GM19043 (cell line): ENCODE measurements at regions not wholly inside any gene's neighbourhood (a gene's known extent, or its start where the extent isn't known, plus 50 kb on each side); places are given as distances from the start of the nearest gene placed in this dataset.
A peak's percentile ranks its signal among the peaks of the same experiment; 100 is the strongest.
"Not testable (repeated sequence)": the region's sequence is repeated elsewhere in the genome, so short reads cannot be mapped to it uniquely, and the experiment has no call there.

ENCODE experiments used
- ATAC-seq: cut with Tn5 transposase; IDR thresholded peaks from one replicate; pipeline ENCODE4 v1.9.1; 2021; ENCODE audit warnings: low read depth; ENCODE audit not compliant: unreplicated experiment

DNA sequence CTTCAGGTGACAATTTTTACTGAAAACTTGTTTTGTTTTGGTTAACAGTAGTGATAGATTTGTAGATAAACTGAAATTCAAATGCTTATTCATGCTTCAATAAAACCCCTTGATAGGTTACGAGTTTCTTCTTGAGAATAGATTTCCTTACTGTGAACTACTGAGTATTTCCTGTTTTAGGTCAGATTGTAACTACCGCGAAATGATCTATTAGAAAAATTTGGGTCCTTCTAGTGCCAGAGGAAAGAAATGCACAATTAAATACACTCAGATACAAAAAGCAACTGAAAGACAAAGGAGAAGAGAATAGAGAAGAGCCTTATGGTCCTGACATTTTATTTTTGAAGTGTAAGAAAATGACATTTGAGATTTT lies 251.7 kb upstream of the TBL1XR1 start:
- ATAC-seq: peak; percentile 30

DNA sequence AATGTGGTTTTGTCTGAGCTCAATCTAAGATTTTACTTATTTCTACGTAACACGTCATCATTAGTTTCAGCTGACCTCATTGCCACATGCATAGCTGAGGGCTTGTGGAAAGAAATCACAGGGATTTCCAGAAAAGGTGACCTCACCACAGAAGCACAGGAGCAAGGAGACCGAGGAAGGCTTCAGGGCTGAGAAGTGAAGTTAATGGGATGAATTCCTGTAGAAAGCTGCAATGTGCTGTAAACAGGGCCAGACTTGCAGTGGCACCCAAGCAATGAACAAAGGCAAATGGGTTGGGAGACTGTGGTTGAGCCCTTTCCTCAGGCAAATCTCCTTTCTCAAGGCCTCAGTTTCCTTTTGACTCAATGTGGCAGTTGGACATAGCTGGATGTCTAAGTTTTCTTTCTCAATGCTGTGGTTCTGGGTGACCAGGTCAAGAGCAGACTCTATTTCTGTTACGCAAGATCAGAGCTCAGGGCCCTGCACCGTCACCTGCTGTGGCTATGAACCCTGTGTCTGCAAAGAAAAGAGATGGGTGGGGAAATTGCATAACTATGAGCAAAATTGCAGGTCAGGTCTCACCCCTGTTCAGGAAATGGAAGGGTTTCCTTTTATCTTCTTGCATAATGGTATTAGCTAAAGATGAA lies 252.2 kb upstream of the TBL1XR1 start:
- peak; percentile 89 for ATAC-seq

DNA sequence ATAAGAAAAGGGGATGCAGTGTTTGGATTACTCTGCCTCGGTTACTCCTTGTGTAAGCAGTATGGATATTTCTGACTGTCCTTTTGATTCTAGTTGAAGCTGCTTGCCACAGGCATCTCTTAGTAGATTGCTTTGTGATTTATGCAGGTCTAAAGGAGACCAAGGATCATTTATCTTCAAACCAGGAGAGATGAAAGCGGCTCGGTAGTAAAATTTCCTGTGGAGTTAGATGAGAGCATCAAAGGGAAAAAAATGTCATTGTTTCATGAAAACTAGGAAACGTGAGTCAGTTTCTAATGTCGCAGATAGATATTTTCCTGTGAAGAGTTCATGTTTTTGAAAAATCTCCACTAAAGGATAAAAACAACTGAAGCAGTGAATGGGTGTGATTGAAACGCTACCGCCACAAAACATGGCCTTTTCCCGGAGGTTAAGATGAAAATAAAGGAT lies 254.0 kb upstream of the TBL1XR1 start:
- no peak for ATAC-seq

DNA sequence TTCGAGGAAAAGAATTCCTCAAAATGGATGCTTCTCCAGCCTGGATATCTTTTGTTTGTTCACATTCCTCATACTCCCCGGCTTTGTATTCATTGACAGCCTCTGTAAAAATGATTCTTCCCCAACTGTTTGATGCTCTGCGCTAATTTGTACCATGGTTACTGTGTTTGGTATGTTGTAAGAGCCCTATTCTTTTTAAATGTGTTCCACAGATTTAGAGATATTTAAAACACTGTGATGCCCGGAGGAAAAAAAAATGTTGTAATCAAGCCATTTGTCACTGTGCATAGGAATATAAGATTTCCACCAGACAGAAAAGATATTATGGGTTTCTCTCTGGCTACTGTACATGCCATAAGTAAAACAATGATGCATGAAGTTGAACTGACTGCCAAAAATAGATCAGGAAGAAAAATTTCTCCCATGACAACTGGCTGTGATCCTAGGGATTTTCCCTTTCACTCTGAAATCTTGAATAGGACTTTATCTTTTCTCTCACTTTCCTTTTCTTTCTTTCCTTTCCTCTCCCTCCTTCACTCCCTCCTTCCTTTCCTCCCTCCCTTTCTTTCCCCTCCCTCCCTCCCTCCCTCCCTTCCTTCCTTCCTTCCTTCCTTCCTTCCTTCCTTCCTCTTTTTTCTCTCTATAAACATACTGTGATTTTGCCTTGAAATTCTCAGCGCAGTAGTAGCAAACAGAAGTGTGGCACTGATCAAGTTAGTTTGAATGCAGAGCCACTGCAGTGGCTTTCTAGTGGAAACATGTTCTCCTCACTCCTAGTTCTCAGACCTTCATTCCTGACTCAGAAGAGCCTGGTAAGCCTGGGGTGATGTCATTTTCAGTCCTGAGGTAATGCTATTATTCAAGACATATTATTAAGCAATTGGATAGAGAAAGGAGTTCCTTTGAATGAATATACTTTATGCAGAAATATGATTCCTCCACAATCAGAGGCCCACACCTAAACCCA lies 254.9 kb upstream of the TBL1XR1 start:
- no peak for ATAC-seq

DNA sequence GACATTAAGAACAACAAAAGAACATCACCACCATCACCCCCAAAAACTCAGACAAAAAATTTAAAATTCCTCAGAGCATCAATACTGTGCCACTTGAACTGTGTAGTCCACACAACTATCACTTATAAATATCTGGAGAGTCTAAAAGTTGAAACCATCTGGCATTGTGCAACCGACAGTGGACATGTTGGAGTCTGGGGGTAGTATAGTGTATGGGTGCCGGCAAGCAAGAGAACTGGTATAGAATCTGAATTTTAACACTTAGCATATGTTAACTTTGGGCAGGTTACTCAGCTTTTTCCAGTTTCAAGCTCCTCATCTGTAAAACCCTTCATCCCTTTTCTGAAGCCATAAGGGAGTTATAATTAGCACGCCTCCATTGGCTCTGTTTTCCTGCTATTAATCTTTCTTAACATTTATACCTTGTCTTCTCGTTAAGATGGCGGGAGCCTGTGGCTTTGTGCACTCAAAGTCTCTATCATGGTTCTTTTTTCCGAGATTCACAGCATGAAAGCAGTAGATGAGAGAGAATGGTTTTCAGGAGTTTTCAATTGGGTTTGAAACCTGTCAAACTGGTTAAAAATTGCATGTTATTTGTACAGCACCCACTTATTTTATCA lies 255.7 kb upstream of the TBL1XR1 start:
- no peak for ATAC-seq

DNA sequence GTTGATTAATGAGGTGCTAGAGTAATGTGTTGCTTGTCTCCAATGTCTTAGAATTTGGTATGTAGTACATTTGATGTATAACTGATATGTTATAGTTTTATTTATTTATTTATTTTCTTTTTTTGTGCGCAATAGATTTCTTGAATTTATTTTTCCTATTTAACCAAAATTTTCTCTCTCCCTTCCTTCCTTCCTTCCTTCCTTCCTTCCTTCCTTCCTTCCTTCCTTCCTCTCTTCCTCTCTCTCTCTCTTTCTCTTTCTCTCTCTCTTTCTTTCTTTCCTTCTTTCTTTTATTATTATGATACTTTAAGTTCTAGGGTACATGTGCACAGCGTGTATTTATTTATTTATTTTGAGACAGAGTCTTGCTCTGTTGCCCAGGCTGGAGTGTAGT lies 256.2 kb upstream of the TBL1XR1 start:
- ATAC-seq: no peak

DNA sequence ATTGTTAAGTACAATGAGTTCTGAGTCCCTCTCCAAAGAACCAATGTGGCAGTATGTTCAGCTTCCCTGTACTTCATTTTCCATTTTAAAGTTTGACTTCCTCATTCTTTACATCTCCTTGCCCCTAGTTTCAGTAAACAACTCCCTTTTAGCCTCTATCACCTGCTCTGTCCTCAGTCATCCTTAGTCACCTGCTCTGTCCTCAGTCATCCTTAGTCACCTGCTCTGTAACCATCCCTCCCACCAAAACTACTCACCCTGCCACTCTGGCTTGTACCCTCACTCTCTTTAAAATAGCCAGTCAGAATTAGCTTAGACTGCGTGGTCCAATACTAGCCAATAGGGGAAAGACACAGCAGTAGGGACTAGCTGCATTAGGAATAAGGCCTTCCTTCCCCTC lies 259.9 kb upstream of the TBL1XR1 start:
- ATAC-seq: not testable (repeated sequence)

DNA sequence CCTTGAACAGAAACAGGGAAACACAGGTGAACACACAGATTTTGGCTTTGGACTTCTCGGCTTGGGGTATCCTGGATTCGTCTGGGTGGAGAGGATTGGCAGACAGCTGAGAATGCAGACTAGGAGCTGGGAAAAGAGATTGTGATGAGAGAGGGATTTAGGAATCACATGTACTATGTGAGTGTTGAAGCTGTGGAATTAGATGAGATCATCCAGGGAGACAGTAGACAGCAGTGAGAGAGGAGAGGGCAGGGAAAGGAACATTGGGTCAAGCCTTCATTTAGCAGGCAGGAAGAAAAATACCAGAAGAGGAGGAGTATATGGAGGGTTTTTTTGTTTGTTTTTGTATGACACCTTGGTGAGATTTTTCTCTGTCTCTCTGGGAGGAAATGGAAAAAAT lies 262.1 kb upstream of the TBL1XR1 start:
- ATAC-seq: no peak

DNA sequence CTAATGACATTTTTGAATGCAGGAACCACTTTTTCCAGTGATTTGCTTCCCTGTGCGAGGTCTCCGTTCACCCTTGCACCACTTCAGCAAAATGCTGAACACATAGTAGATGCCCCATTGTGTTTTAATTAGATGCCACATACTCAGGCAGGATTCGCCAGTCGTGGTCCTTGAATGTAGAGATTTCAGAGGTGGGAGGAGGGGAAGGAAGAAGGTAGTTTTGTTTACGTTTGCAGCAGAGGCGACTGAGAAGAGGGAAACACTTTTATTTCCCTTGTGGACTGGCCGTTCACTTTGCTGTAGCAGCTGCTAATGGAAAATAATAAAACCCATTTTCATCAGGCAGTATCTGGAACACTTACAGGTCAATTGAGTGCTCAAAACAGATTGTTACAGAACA lies 262.8 kb upstream of the TBL1XR1 start:
- no peak for ATAC-seq

DNA sequence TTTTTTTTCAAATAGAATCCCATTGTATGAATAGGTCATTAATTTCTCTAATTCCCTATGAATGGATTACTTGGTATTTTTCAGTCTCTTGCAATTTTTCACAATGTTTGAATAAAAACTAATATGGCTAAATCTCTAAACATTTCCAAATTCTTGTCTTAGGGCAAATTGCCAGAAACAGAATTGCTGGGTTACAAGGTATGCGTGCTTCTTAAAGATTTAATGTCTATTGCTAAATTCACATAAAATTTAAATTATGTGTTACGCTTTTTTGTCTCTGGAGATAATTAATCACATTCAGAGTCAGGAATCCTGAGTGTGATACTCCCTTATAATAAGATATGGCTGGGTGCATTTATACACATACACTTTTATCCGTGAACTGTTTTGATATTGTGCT lies 264.5 kb upstream of the TBL1XR1 start:
- no peak for ATAC-seq

DNA sequence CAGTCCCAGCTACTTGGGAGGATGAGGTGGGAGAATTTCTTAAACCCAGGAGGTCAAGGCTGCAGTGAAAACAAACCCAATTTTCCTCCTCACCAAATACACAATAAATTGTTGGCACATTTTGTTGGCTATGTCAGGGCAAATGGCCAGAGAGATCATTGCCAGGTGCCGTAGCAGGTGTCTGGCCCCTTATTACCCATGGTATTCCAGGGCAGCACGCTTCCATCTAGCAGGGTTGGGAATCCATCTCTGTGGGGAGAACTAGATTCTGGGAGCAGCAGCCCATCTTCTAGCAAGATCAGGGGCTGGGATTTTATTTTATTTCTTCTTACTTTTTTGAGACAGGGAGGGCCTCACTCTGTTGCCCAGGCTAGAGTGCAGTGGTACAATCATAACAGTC lies 266.1 kb upstream of the TBL1XR1 start:
- not testable (repeated sequence) for ATAC-seq

DNA sequence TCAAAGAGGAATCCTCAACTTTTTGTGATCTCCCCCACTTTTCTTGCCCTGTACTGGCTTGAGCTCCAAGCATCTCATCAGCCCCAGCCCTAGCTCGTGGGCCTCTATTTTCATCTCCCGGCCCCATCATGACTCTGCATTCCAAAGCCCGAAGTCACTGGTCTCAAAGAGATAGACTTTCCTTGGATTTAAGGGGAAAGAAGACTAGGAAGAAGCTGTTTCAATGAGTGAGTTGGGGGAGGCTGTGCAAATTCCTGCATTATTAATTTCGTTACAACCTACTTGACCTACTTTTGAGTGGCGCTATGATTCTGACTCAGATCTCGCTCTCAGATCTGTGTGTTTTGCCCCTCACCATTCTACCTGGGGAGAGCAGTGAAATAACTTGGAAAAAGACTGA lies 266.6 kb upstream of the TBL1XR1 start:
- ATAC-seq: no peak

DNA sequence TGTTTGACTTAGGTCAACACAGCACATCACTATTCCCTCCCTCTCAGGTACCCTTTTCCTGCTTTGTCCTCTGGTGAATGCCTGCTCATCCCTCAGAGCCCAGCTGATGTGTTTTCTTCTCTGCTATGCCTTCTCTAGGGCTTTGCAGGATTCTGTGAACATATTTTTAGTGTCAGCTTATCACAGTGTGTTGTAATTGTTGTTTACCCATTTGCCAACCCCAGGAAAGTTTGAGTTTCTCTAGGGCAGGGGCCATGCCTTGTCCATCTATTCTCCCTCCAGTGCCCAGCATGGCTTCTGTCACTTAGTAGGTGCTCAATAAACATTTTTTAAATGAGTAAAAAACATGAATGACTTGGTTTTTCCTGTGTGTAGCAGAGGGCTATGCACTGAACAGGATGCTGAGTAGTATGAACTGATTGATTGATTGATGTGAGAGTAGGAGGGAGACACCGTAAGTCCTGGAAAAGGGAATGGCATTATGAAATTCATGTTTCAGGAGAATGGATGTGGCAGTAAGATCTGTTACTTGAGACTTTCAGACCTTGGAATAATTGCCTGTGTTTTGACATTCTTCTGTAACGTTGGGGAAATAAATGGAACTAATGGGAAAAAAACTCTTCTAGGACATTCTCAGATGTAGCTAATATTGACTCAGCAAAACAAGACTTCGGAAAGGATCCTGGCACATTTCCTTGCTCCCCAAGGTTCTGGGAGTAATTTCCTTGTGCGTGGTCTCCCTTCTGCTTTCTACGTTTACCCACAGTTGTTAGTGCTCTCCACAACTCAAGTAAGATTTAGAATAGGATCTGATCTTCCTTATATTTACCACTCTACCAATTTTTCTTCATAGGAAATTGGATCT lies 267.3 kb upstream of the TBL1XR1 start:
- ATAC-seq: no peak

DNA sequence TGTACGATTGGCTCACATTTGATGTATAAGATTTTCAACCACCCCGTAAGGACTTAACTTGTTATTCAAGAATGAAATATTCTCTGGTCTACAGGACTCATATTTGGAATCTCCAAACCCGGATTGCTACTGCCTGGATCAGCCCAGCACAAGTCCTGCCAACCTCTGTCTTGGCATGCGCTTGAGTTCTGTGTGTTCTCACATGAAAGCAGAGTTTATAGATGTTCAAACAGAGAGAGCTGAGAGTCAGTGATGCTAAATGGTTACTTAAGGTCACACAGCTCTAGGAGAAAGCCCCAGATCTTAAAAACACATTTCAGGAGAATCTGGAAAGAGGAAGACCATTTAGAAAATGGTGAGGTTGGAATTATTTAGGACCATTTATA lies 268.0 kb upstream of the TBL1XR1 start:
- ATAC-seq: no peak

DNA sequence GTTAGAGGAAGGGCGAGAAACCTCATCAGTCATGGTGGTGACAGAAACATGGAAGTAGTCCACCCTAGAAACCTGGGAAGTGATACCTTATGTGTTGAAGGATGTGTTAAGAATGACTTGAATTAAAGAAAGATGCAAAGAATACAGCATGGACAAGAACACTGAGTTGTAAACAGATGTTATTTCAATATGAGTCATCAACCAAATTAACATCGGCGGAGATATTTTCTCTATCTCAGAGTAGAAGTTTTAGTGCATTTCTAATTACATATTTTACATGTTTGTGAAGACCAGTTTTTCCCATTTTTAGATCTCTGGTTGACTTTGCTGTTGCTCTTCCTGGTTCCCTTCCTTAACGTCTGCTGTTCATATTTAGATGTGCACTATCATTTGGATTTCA lies 268.8 kb upstream of the TBL1XR1 start:
- no peak for ATAC-seq

DNA sequence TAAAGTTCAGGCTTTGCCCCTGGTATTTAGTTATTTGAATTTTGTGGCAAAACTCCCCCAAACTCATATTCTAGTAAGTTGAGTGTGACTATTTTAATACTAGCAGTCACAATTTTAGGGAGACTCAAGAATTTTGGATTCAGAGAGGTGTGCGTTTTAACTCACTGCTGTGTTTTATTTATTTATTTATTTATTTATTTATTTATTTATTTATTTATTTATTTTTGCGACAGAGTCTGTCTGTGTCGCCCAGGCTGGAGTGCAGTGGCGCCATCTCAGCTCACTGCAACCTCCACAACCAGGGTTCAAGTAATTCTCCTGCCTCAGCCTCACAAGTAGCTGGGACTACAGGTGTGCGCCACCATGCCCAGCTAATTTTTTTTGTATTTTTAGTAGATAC lies 269.3 kb upstream of the TBL1XR1 start:
- ATAC-seq: not testable (repeated sequence)

DNA sequence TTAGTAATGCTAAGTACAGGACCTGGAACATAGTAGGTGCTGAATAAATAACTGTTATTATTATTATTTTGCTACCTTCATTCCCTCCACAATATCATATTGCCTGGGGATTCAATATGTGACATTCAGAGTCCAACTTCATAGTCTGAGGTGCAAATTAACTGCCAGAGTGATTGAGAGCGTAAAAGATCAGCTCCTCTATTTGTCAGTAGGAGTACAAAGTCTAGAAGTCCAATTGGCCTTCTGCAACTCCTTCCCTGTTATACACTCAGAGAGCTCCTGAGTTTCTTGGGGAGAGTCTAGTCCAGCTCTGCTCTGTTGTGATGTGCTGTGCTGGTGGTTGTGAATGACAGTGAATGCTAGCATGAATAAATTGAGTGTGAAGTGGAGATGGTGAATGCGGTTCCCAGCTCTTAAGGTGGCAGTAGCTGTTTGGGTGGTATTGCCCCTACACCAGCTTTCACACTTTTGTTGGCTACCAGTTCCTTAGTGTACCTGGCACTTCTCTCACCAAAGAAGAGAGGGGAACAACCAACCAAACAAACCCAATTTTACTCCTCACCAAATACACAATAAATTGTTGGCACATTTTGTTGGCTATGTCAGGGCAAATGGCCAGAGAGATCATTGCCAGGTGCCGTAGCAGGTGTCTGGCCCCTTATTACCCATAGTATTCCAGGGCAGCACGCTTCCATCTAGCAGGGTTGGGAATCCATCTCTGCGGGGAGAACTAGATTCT lies 270.1 kb upstream of the TBL1XR1 start:
- ATAC-seq: no peak

DNA sequence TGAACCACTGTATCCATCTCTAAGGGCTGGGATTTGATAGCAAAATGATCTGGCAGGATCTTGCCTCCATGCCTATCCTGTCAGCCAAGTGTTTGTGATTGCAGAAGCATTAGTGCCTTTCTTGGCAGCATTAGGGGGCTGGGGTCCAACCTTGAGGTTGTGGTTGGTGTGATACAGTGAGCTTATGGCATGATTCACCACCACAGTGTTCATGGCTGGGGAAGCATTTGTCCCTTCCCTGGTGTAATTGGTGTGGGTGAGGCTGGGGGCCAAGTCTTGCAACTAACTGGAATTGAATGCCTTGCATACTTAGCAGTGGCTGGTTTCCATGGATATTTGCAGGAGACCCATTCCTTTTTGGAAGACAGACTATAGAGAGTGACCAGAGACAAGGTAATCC lies 271.0 kb upstream of the TBL1XR1 start:
- no peak for ATAC-seq

DNA sequence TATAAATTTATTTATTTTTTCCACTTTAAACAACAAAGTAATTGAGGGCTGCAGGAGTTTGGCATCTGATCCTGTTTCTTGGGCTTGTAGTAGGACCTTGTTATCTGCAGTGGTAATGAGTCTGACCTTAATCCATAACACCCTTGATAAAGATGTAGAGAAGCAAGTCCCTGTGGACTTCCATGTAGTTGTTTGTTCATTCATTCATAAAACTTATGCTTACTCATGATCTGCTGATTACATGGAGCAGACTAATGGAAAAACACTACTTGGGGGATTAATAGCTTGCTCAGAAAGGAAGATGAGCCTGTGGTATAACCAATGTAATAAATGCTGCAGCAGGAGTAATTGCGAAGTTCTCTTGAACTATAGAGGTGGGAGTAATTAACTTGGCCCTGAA lies 271.5 kb upstream of the TBL1XR1 start:
- ATAC-seq: no peak

DNA sequence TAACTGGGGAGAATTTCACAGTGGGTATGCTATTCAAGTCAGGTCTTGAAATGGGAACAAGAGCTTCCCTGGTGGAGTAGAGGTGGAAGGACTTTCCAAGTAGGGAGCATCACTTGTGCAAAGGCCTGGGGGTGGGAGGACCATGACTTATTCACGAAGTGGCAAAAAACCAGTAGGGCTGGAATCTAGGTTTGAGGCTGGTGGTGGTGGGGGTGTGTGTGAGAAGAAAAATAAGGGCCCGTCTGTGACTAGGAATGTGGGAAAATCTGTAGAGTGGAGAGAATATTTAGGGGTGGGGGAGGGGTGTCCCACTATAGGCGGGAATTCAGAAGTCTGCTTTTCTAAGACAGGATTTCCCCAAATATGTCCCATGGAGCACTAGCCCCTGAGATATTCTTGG lies 271.9 kb upstream of the TBL1XR1 start:
- ATAC-seq: no peak
